ENCODE measurements at regions not wholly inside any gene's neighbourhood (a gene's known extent, or its start where the extent isn't known, plus 50 kb on each side); places are given as distances from the start of the nearest gene placed in this dataset.

- no peak overlapping the region for H3K27ac ChIP-seq (ENCODE audit: low read depth, low read length)
- H2BK12ac ChIP-seq (ENCODE audit: low read length) = no peak overlapping the region
- H3K23ac ChIP-seq (ENCODE audit: low read length) = no peak overlapping the region
- H3K79me2 ChIP-seq (ENCODE audit: control insufficient read depth, insufficient read depth, low read length, poor library complexity) = no peaks in the 10 kb centered on the region
- no peak overlapping the region for H3K4me3 ChIP-seq (ENCODE audit: low read depth, low read length)
- H3K36me3 ChIP-seq (ENCODE audit: control insufficient read depth in 1 of 2, insufficient read depth in 2 of 2, low read length in 2 of 2) = no peaks in the 10 kb centered on the region
- no peak for DNase-seq
- H2BK120ac ChIP-seq (ENCODE audit: insufficient read depth, low read length, poor library complexity) = no peak overlapping the region
- H3K14ac ChIP-seq (ENCODE audit: low read length) = no peak overlapping the region
- no peak overlapping the region for H3K9ac ChIP-seq (ENCODE audit: low read length)
- H2BK5ac ChIP-seq (ENCODE audit: low read depth, low read length, poor library complexity) = no peak overlapping the region
- H3K4ac ChIP-seq (ENCODE audit: low read depth, low read length) = no peak overlapping the region
- H3K4me1 ChIP-seq (ENCODE audit: control insufficient read depth in 1 of 2, insufficient read depth in 2 of 2, low read length in 2 of 2) = no peaks in the 10 kb centered on the region
- no peak overlapping the region for H3K4me2 ChIP-seq (ENCODE audit: low read length)
- no peak overlapping the region for H4K91ac ChIP-seq (ENCODE audit: low read depth, low read length)
- no CpG with 5 or more reads among the region's 6 CpGs for WGBS (ENCODE audit: extremely low coverage, insufficient coverage, insufficient read length)
- H3K27me3 ChIP-seq (ENCODE audit: insufficient read depth, low read length) = no peaks in the 10 kb centered on the region
- H3K18ac ChIP-seq (ENCODE audit: low read length) = no peak overlapping the region
- no peak overlapping the region for H4K8ac ChIP-seq (ENCODE audit: low read depth, low read length)
- H2AK5ac ChIP-seq (ENCODE audit: low read length) = no peak overlapping the region
- no peak overlapping the region for H2AFZ ChIP-seq (ENCODE audit: insufficient read depth, low read length, poor library complexity)
- H3K9me3 ChIP-seq (ENCODE audit: insufficient read depth, low read depth, low read length) = peaks cover 2% of the 10 kb centered on the region
- no peak overlapping the region for H4K12ac ChIP-seq (ENCODE audit: low read depth, low read length)
- H3K79me1 ChIP-seq (ENCODE audit: low read length) = no peaks in the 10 kb centered on the region
Observed at GRCh38 chr1:94723894-94724293, 96.3 kb upstream of the SLC44A3 start.

- Histone ChIP-seq H3K4me3 (ENCODE audit: low read depth, low read length) (no peak overlapping the region), H2BK120ac (ENCODE audit: insufficient read depth, low read length, poor library complexity) (no peak overlapping the region), H3K27ac (ENCODE audit: low read depth, low read length) (no peak overlapping the region), H3K23ac (ENCODE audit: low read length) (no peak overlapping the region), H3K18ac (ENCODE audit: low read length) (no peak overlapping the region), H4K8ac (ENCODE audit: low read depth, low read length) (no peak overlapping the region), H3K4me2 (ENCODE audit: low read length) (no peak overlapping the region), H3K9me3 (ENCODE audit: insufficient read depth, low read depth, low read length) (peaks cover 2% of the 10 kb centered on the region), H4K91ac (ENCODE audit: low read depth, low read length) (no peak overlapping the region), H3K79me1 (ENCODE audit: low read length) (no peaks in the 10 kb centered on the region), H3K79me2 (ENCODE audit: control insufficient read depth, insufficient read depth, low read length, poor library complexity) (no peaks in the 10 kb centered on the region), H2BK5ac (ENCODE audit: low read depth, low read length, poor library complexity) (no peak overlapping the region), H3K14ac (ENCODE audit: low read length) (no peak overlapping the region), H2BK12ac (ENCODE audit: low read length) (no peak overlapping the region), H3K27me3 (ENCODE audit: insufficient read depth, low read length) (no peaks in the 10 kb centered on the region), H3K4me1 (ENCODE audit: control insufficient read depth in 1 of 2, insufficient read depth in 2 of 2, low read length in 2 of 2) (no peaks in the 10 kb centered on the region), H4K12ac (ENCODE audit: low read depth, low read length) (no peak overlapping the region), H2AFZ (ENCODE audit: insufficient read depth, low read length, poor library complexity) (no peak overlapping the region), H3K4ac (ENCODE audit: low read depth, low read length) (no peak overlapping the region), H2AK5ac (ENCODE audit: low read length) (no peak overlapping the region), H3K9ac (ENCODE audit: low read length) (no peak overlapping the region), H3K36me3 (ENCODE audit: control insufficient read depth in 1 of 2, insufficient read depth in 2 of 2, low read length in 2 of 2) (no peaks in the 10 kb centered on the region)
- WGBS (ENCODE audit: extremely low coverage, insufficient coverage, insufficient read length) = no CpG with 5 or more reads among the region's 6 CpGs
- no peak for DNase-seq
Observed at GRCh38 chr1:94723463-94723862, 96.7 kb upstream of the SLC44A3 start.

DNA sequence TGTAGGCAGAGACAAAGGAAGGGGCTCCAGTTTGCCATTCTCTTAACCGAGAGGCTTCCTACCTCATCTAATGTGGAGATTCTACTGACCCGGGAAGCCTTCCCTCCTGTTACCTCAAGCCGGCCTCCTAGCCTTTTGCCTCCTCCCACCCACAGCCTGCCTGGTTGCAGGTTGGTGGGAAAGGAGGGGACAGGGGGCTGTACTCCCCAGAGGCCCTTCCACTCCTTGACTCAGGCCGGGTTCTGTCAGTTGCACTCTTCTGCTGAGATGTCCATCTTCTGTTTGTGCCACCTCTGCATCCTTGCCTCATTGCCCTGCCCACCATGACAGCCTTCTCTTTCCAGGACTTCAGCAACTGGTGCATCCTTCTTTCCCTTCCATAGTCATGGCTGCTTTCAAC is 98.0 kb upstream of the SLC44A3 start:
- H3K9ac ChIP-seq (ENCODE audit: low read length) = no peak overlapping the region
- no peak for DNase-seq
- H3K23ac ChIP-seq (ENCODE audit: low read length) = no peak overlapping the region
- no peaks in the 10 kb centered on the region for H3K79me2 ChIP-seq (ENCODE audit: control insufficient read depth, insufficient read depth, low read length, poor library complexity)
- H4K8ac ChIP-seq (ENCODE audit: low read depth, low read length) = no peak overlapping the region
- no peak overlapping the region for H3K18ac ChIP-seq (ENCODE audit: low read length)
- H3K14ac ChIP-seq (ENCODE audit: low read length) = no peak overlapping the region
- no peak overlapping the region for H2BK120ac ChIP-seq (ENCODE audit: insufficient read depth, low read length, poor library complexity)
- no peak overlapping the region for H4K12ac ChIP-seq (ENCODE audit: low read depth, low read length)
- H2AFZ ChIP-seq (ENCODE audit: insufficient read depth, low read length, poor library complexity) = no peak overlapping the region
- peaks cover 2% of the 10 kb centered on the region for H3K9me3 ChIP-seq (ENCODE audit: insufficient read depth, low read depth, low read length)
- H3K27me3 ChIP-seq (ENCODE audit: insufficient read depth, low read length) = no peaks in the 10 kb centered on the region
- no peak overlapping the region for H3K4ac ChIP-seq (ENCODE audit: low read depth, low read length)
- no peak overlapping the region for H3K27ac ChIP-seq (ENCODE audit: low read depth, low read length)
- no peak overlapping the region for H2AK5ac ChIP-seq (ENCODE audit: low read length)
- H3K79me1 ChIP-seq (ENCODE audit: low read length) = no peaks in the 10 kb centered on the region
- H3K4me2 ChIP-seq (ENCODE audit: low read length) = no peak overlapping the region
- no peak overlapping the region for H4K91ac ChIP-seq (ENCODE audit: low read depth, low read length)
- WGBS (ENCODE audit: extremely low coverage, insufficient coverage, insufficient read length) = no CpG with 5 or more reads among the region's 4 CpGs
- H3K4me3 ChIP-seq (ENCODE audit: low read depth, low read length) = no peak overlapping the region
- H2BK12ac ChIP-seq (ENCODE audit: low read length) = no peak overlapping the region
- no peak overlapping the region for H2BK5ac ChIP-seq (ENCODE audit: low read depth, low read length, poor library complexity)
- no peaks in the 10 kb centered on the region for H3K4me1 ChIP-seq (ENCODE audit: control insufficient read depth in 1 of 2, insufficient read depth in 2 of 2, low read length in 2 of 2)
- H3K36me3 ChIP-seq (ENCODE audit: control insufficient read depth in 1 of 2, insufficient read depth in 2 of 2, low read length in 2 of 2) = no peaks in the 10 kb centered on the region

DNA sequence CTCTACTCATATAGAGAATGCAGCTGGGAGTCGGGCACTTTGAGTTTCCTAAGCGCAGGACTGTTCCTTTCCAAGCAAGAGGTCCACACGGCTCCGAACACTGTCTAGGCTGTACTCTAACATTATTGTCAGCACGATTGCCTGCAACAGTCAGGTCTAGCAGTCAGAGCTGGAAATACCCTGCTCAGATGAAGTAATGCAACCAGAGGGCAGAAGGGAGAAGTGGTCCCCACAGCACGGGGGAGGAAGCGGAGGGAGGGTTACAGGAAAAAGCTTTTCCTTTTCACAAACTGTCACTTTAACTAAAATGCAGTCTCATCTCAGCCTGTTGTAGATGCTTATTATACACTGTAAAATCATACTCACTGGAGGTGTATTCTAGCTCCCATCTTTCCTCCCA is 98.9 kb upstream of the SLC44A3 start:
- Histone ChIP-seq H3K27me3 (ENCODE audit: insufficient read depth, low read length) (no peaks in the 10 kb centered on the region), H3K9me3 (ENCODE audit: insufficient read depth, low read depth, low read length) (peaks cover 2% of the 10 kb centered on the region), H2AK5ac (ENCODE audit: low read length) (no peak overlapping the region), H3K27ac (ENCODE audit: low read depth, low read length) (no peak overlapping the region), H3K4ac (ENCODE audit: low read depth, low read length) (no peak overlapping the region), H3K36me3 (ENCODE audit: control insufficient read depth in 1 of 2, insufficient read depth in 2 of 2, low read length in 2 of 2) (no peaks in the 10 kb centered on the region), H2BK12ac (ENCODE audit: low read length) (no peak overlapping the region), H3K4me2 (ENCODE audit: low read length) (no peak overlapping the region), H3K4me1 (ENCODE audit: control insufficient read depth in 1 of 2, insufficient read depth in 2 of 2, low read length in 2 of 2) (no peaks in the 10 kb centered on the region), H4K8ac (ENCODE audit: low read depth, low read length) (no peak overlapping the region), H3K18ac (ENCODE audit: low read length) (no peak overlapping the region), H3K14ac (ENCODE audit: low read length) (no peak overlapping the region), H3K4me3 (ENCODE audit: low read depth, low read length) (no peak overlapping the region), H3K23ac (ENCODE audit: low read length) (no peak overlapping the region), H3K9ac (ENCODE audit: low read length) (no peak overlapping the region), H3K79me2 (ENCODE audit: control insufficient read depth, insufficient read depth, low read length, poor library complexity) (no peaks in the 10 kb centered on the region), H2BK5ac (ENCODE audit: low read depth, low read length, poor library complexity) (no peak overlapping the region), H2AFZ (ENCODE audit: insufficient read depth, low read length, poor library complexity) (no peak overlapping the region), H4K12ac (ENCODE audit: low read depth, low read length) (no peak overlapping the region), H4K91ac (ENCODE audit: low read depth, low read length) (no peak overlapping the region), H3K79me1 (ENCODE audit: low read length) (no peaks in the 10 kb centered on the region), H2BK120ac (ENCODE audit: insufficient read depth, low read length, poor library complexity) (no peak overlapping the region)
- WGBS (ENCODE audit: extremely low coverage, insufficient coverage, insufficient read length) = no CpG with 5 or more reads among the region's 7 CpGs
- DNase-seq = peak in 1 of 2 donors; percentile 22
